HG02588 (cell line): ENCODE measurements at regions not wholly inside any gene's neighbourhood (a gene's known extent, or its start where the extent isn't known, plus 50 kb on each side); places are given as distances from the start of the nearest gene placed in this dataset.

Experiments
- ATAC-seq: cut with Tn5 transposase; IDR thresholded peaks from one replicate; pipeline ENCODE4 v1.9.1; 2021; ENCODE audit warnings: mild to moderate bottlenecking, moderate library complexity; ENCODE audit not compliant: unreplicated experiment

DNA sequence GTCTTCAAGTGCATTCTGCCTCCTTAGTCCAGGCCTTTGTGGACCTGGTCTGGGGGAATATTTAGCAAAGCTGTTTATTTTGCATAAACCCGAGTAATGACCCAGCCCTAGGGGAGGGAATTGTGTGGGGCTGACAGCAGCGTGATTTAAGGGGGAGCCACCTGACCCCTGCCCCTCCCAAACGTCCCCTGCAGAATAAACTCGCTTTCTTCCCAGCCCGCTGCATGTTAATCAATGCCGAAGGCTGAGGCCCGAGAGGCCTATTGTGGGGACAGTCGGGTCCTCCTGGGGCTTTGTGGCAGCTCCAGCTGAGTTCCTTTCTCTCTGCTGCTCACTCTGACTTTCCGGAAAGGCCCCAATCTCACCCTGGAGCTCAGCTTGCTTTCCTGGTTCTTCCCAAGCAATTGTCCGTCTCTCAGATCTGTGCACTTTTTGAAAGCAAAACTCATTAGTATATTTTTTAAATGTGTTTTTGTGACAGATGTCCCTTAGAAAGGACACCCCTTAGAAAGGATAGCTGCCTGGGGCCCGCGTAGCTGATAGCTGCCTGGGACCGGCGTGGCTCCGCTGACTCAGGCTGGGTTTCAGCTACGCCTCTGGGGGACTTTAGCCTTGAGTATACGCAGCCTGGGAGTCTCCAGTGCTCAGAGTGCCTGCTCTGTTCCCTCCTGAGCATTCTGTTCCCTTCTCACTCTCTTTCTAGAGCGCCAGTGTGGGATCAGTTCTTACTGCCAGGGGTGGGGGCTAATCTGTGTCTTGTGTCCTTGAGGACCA lies 158.3 kb downstream of the GLI2 start:
- ATAC-seq = no peak

DNA sequence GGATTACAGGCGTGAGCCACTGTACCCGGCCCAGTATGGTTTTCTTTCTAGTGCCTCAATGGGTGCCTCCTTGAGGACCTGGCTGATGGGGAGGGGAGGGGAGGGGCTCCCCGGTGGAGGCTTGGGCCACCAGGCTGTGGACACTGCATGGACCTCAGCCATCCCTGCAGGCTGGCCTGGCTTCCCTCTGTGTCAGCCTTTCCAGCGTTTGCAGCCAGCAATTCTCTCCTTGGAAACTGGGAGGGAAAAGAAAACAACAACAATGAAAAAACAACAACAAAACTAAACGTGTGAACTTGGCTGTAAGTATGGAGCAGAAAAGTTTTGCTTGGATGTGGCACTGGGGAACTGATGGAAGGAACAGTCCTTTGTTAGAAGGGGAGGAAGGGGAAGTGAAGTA lies 159.3 kb downstream of the GLI2 start:
- ATAC-seq = no peak

DNA sequence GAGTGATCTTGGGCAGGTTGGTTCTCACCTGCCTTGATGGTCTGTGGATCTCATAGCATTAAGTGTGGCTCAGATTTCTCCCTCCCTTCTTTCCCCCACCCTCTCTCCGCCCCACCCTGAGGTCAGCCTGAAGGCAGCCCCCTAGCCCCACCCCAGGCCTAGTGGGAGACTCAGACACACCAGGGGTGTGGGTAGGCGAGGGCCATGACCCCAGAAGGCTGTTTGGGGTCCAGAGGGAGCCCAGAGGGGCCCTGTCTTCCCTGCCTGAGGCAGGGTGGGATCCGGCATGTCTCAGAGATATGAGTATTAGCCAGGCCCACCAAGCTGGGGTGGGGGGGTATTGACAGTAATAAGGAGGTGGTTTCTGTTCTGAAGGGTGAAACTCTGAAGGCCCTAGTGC lies 160.5 kb downstream of the GLI2 start:
- no peak for ATAC-seq

DNA sequence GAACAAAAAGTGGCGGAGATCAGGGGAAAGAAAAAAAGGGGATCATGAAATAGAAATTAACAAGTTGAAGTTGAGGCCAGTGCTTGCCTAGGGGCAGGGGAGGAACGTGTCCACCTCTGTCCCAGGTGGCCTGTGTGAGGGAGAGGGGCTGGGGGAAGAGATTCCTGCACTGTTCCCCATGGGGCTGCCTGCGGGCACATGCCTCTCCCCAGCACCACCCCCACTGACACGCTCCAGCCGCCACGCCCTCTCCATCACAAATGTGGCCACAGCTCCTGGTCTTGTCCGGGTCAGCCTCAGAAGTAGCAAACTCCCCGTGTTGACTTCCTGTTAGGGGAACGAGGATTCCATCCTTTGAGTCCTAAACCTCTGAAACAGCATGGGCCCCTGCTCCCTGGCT lies 161.2 kb downstream of the GLI2 start:
- ATAC-seq = no peak

- no peak for ATAC-seq
These were observed 161.7 kb downstream of the GLI2 start for GRCh38 chr2:120897399-120897798.

- no peak for ATAC-seq
These were observed 162.8 kb downstream of the GLI2 start for GRCh38 chr2:120898496-120898895.

DNA sequence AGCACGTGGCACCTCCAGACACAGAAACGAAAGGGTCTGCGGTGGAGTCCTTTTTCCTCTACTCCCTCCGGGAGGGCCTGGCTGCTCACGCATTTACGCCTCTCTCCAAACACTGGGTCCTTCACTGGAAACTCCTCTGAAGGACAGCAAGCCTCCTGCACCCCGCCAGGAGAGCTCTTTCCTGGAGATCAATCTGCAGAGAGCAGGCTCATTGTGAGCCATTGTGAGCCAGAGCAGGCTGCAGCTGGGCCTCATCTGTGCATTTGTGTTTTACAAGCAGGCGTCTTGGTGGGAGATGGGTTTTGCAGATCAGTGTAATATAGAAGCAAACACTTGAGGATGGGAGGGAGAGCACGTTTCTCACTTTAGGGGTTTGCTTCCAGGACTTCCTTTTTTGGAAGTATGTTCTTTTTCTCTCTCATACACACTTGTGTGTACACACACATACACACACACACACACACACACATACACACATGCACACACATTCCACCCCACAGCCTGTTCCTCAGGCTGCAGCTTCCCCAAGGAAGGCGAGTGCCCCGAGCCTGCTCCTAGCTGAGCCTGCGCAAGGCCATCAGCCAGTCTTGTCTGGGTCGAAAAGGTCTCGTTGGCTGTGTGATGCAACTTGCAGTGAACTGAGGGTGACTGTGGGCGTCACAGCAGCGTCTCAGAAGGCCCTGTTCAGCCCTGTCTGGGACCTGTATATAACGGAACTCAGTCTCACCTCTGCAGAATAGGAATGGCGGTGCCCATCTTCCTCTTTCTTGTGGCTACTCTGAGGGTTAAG lies 163.5 kb downstream of the GLI2 start:
- ATAC-seq = no peak

DNA sequence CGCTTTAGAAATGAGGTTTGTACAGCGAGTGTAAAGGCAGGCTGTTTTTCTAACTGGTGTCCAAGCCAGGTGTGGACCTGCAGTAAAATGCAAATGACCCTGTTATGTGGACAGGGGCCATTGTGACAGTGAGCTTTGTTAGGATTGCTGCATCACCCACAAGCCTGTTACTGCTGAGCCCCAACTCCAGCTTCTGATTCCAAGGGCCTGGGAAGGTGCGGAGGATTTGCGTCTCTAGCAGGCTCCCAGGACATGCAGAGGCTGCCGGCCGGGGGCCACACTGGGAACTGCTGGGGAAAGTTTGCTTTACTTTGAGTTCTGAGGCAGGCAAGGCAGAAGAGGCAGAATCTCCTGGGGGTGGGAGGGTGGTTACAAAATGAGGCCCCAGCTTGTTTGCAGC lies 164.1 kb downstream of the GLI2 start:
- ATAC-seq = no peak

- ATAC-seq = no peak
These were observed 165.5 kb downstream of the GLI2 start for GRCh38 chr2:120901201-120901600.

DNA sequence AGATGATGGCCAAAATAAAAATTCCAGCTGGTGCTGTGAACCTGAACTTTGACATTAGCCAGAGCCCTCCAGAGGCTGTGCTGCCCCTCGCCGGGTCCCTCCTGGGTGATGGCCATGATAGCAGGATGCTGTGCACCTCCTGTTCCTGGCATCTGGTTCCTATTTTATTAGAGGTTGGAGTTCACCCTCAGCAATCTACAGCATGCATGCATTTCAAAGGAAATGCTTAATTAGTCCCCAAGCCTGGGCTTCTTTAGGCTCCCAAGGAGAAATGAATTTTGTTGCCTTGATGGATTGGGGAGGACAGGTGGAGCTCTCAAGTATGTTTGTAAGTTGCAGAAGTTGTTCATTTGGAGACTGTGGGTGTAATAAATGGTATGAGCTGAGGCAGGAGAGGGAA lies 166.9 kb downstream of the GLI2 start:
- no peak for ATAC-seq

- no peak for ATAC-seq
These were observed 168.7 kb downstream of the GLI2 start for GRCh38 chr2:120904379-120904778.

DNA sequence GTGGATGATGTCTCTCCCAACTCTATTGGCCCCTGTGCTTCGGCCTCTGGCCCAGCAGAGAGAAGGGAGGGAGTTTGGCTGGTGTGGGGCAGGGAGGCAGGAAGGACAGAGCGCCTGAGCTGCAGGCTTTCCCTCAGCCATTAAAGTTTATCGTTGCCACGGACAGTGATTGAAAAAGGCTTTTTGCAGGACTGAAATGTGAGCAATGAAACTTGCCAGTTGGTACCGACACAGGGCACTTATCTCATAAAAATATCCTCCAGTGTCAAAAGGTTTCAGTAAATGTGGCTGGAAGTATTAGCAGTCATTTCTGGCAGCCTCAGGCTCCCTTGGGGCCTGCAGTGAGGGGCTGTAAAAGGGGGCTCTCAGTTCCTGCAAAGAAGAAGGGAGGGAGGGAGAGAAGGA lies 169.2 kb downstream of the GLI2 start:
- no peak for ATAC-seq

GRCh38 chr2:120905298-120905697 lies 169.6 kb downstream of the GLI2 start:
- ATAC-seq = no peak

- ATAC-seq = no peak
These were observed 170.3 kb downstream of the GLI2 start for GRCh38 chr2:120905824-120906571.

GRCh38 chr2:120906914-120907313 lies 171.2 kb downstream of the GLI2 start:
- ATAC-seq = no peak

DNA sequence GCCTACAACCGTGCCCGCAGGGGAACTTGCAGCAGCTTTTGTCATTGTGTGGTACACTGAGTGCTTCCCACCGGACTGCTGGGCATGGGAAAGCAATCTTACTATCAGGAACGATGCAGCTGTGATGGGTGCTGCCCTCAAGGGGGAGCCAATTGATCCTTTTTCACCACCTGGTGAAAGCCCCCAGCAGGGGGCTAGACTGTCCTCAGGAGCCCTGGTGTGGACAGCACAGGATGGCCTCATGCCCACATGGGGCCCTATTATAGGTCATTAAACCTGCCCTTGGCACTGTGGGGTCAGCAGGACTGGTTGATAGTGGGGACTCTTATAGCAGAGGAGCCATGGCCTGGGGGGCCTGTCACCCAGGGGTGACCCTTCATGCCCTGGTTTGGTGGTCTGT lies 172.2 kb downstream of the GLI2 start:
- ATAC-seq = no peak

DNA sequence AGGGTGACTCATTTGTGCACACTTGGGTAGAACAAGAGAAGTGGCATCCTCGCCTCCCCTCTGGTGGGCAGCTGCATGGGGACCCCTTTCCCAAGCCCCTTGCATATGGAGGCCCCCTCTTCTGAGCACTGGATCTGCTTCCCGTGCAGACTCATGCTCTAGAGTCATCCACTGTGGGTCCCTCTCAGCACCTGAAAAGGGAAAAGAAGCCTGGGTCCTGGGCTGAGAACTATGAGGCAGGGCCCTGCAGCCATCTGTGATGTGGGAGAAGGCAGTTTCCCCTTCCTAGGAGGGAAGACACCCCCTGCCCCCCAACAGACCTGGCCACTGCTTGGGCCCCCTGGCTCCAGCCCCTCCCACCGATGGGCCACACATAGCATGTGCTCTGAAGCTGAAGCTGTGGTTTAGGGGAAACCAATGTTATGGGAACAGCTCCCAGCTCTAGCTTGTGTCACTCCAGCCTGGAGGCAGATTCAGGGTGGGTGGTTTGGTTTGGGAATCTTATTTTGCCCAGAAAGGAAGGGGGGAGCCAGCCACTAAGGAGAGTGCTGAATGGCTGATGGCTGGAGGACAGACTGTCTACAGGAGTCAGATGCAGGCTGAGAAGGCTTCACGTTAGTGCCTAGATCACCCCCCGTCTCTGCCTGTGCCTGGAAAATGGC lies 172.8 kb downstream of the GLI2 start:
- ATAC-seq = no peak

GRCh38 chr2:120909102-120909501 lies 173.4 kb downstream of the GLI2 start:
- no peak for ATAC-seq

DNA sequence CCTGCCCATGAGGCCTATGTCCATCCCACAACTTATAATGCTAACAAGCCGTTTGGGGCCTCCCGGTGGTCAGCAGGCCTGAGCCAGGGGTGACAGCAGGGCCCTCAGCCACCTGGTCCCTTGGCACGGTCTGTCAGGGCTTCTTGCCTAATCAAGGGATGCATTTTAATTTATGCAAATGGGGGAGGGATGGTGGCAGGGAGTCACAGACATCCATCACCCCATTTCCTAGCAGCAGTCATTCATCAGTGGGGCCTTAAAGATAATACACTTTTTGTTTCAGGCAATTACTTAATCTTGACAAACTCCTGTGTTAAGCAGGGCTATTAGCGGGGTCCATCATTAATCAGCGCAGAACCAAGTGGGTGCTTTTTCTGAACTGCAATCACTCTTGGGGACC lies 174.5 kb downstream of the GLI2 start:
- ATAC-seq = no peak

GRCh38 chr2:120910956-120911951 lies 175.6 kb downstream of the GLI2 start:
- no peak for ATAC-seq
